HepG2 (cell line): ENCODE measurements at regions not wholly inside any gene's neighbourhood (a gene's known extent, or its start where the extent isn't known, plus 50 kb on each side); places are given as distances from the start of the nearest gene placed in this dataset.

Experiments used
- ATAC-seq: fragments of 200-7000 bp; cut with Tn5 transposase; 3 replicates; pipeline ENCODE4 v1.9.1; 2020; ENCODE audit warnings: mild to moderate bottlenecking, moderate library complexity
- BruUV-seq: library from RNA; stranded (reverse); fragments of 400-500 nt; replicated peaks from 2 replicates; lab custom pipeline; 2021; lab: Mats Ljungman, UMichigan
- CTCF ChIA-PET: fragments of 300-600 bp; formaldehyde crosslinking; extraction: SDS; loops from one replicate; lab custom pipeline; 2021; ENCODE audit warnings: low total read pairs, inconsistent platforms, low intra/inter-chr PET ratio; lab: Yijun Ruan, JAX
- POLR2A ChIA-PET: fragments of 350-600 bp; sonication (Branson Sonifier 250); formaldehyde crosslinking; loops from one replicate; lab custom pipeline; 2020; ENCODE audit warnings: antibody characterized with exemption, inconsistent platforms; lab: Yijun Ruan, JAX
- DNase-seq: peaks from one replicate; pipeline ENCODE4 v3.0.0-alpha.2; 2015; ENCODE audit warnings: low spot score
- FAIRE-seq: peaks from 3 replicates; lab custom pipeline; 2011; peaks lifted over from hg19 to GRCh38; lab: Jason Lieb, UNC
- H2AFZ ChIP-seq: one replicate; pipeline ENCODE4 v1.6.1; 2011; ENCODE audit warnings: low read length, inconsistent platforms
- H3K27ac ChIP-seq: fragments of 300-600 bp; 3 replicates; pipeline ENCODE4 v1.8.0; 2011; ENCODE audit warnings: mixed run types, mild to moderate bottlenecking, mixed read lengths, low read length, inconsistent platforms; ENCODE audit not compliant: insufficient read depth; ENCODE audit errors: extremely low read length
- H3K27me3 ChIP-seq, 2 experiments: fragments of 200-600 bp in 1 of 2; 2 replicates in 1 of 2; 3 replicates in 1 of 2; pipeline versions ENCODE4 v1.6.0 to v1.8.0; 2011; ENCODE audit warnings: low read length in 2 of 2, mild to moderate bottlenecking in 2 of 2, moderate library complexity in 2 of 2, inconsistent platforms in 1 of 2; ENCODE audit not compliant: insufficient read depth in 2 of 2, control insufficient read depth in 1 of 2
- H3K36me3 ChIP-seq, 2 experiments: fragments of 200-600 bp in 1 of 2; replicated peaks in 1 of 2; 2 replicates in 1 of 2; 3 replicates in 1 of 2; pipeline versions ENCODE4 v1.5.1 to v1.8.0; 2011; ENCODE audit warnings: low read length in 2 of 2, inconsistent platforms in 1 of 2; ENCODE audit not compliant: insufficient read depth in 2 of 2, control insufficient read depth in 1 of 2
- H3K4me1 ChIP-seq: 2 replicates; pipeline ENCODE4 v1.5.1; 2012; ENCODE audit warnings: low read length, inconsistent platforms; ENCODE audit not compliant: insufficient read depth
- H3K4me2 ChIP-seq: 2 replicates; pipeline ENCODE4 v1.6.0; 2011; ENCODE audit warnings: low read depth, low read length, inconsistent platforms
- H3K4me3 ChIP-seq, 3 experiments: fragments of 200-600 bp in 1 of 3; sonication (generic), shearing (Covaris generic) in 1 of 3; replicated peaks in 1 of 3; 2 replicates each; pipeline ENCODE4 v1.5.1; 2011 to 2016; ENCODE audit warnings: low read length in 3 of 3, inconsistent platforms in 2 of 3, low read depth in 2 of 3, mild to moderate bottlenecking in 2 of 3, control low read depth in 1 of 3, mixed read lengths in 1 of 3; ENCODE audit not compliant: insufficient read depth in 1 of 3
- H3K79me2 ChIP-seq: one replicate; pipeline ENCODE4 v1.6.1; 2011; ENCODE audit warnings: low read length, inconsistent platforms; ENCODE audit not compliant: insufficient read depth
- H3K9ac ChIP-seq: 2 replicates; pipeline ENCODE4 v1.6.0; 2011; ENCODE audit warnings: mild to moderate bottlenecking, low read depth, low read length, inconsistent platforms; ENCODE audit not compliant: insufficient read depth
- H3K9me3 ChIP-seq: 2 replicates; pipeline ENCODE4 v1.5.1; 2012; ENCODE audit warnings: mild to moderate bottlenecking, low read length
- H4K20me1 ChIP-seq: 2 replicates; pipeline ENCODE4 v1.6.0; 2011; ENCODE audit warnings: inconsistent platforms, mild to moderate bottlenecking, low read length, moderate library complexity; ENCODE audit not compliant: insufficient read depth
- AGO1 ChIP-seq: fragments of 200-400 bp; formaldehyde crosslinking; IDR thresholded peaks from 2 replicates; pipeline ENCODE4 v1.6.1; 2017; ENCODE audit warnings: mild to moderate bottlenecking, low read depth, low read length, moderate library complexity; ENCODE audit not compliant: poor library complexity, severe bottlenecking
- CEBPG ChIP-seq: IDR thresholded peaks from 2 replicates; pipeline ENCODE4 v1.6.1; 2016
- CSRNP2 ChIP-seq: sonication (generic); formaldehyde crosslinking; conservative IDR thresholded peaks from 2 replicates; pipeline ENCODE4 v1.8.0; 2022; ENCODE audit warnings: low read depth, missing genetic modification reagents
- CTCF ChIP-seq: sonication (generic); formaldehyde crosslinking; IDR thresholded peaks from 2 replicates; pipeline ENCODE4 v1.5.0; 2020; ENCODE audit warnings: mild to moderate bottlenecking, missing genetic modification reagents, moderate library complexity
- KDM5A ChIP-seq: fragments of 200-600 bp; sonication (generic); IDR thresholded peaks from 2 replicates; pipeline ENCODE4 v1.7.0; 2018; ENCODE audit warnings: antibody characterized with exemption, mild to moderate bottlenecking, low read length, borderline replicate concordance
- KDM5B ChIP-seq: sonication (generic); formaldehyde crosslinking; IDR thresholded peaks from 2 replicates; pipeline ENCODE4 v1.4.0; 2020; ENCODE audit warnings: missing genetic modification reagents, mild to moderate bottlenecking, borderline replicate concordance
- PHF20 ChIP-seq: sonication (generic); formaldehyde crosslinking; IDR thresholded peaks from 2 replicates; pipeline ENCODE4 v1.5.0; 2020; ENCODE audit warnings: mild to moderate bottlenecking, missing genetic modification reagents
- RBM39 ChIP-seq: fragments of 200-400 bp; formaldehyde crosslinking; IDR thresholded peaks from one replicate; pipeline ENCODE4 v1.6.1; 2018; ENCODE audit warnings: antibody characterized with exemption, mild to moderate bottlenecking, low read depth, low read length; ENCODE audit not compliant: poor library complexity, severe bottlenecking
- RFX1 ChIP-seq: fragments of 450-650 bp; IDR thresholded peaks from 2 replicates; pipeline ENCODE4 v1.6.1; 2017
- RFX3 ChIP-seq: IDR thresholded peaks from 2 replicates; pipeline ENCODE4 v1.6.1; 2016; ENCODE audit warnings: missing biosample characterization, missing genetic modification reagents
- SIN3A ChIP-seq: IDR thresholded peaks from 2 replicates; pipeline ENCODE4 v1.6.1; 2011; ENCODE audit warnings: low read depth, mild to moderate bottlenecking, control low read depth, low read length, borderline replicate concordance
- SMARCC2 ChIP-seq: fragments of 450-650 bp; IDR thresholded peaks from 2 replicates; pipeline ENCODE4 v1.6.1; 2017; ENCODE audit warnings: antibody characterized with exemption, mild to moderate bottlenecking
- SPEN ChIP-seq: sonication (generic); formaldehyde crosslinking; IDR thresholded peaks from 2 replicates; pipeline ENCODE4 v1.5.1; 2020; ENCODE audit warnings: low read depth, mild to moderate bottlenecking, missing genetic modification reagents
- ZNF337 ChIP-seq: sonication (generic); formaldehyde crosslinking; IDR thresholded peaks from 2 replicates; pipeline ENCODE4 v1.5.1; 2020; ENCODE audit warnings: missing genetic modification reagents, low read depth, mild to moderate bottlenecking, borderline replicate concordance
- ZNF615 ChIP-seq: sonication (generic); formaldehyde crosslinking; IDR thresholded peaks from 2 replicates; pipeline ENCODE4 v1.5.0; 2020; ENCODE audit warnings: mild to moderate bottlenecking, missing genetic modification reagents, borderline replicate concordance
- WGBS: methylation state at CpG from one replicate; pipeline ENCODE4 v1.1.6; 2017; ENCODE audit warnings: low lambda C conversion rate; 5-methylcytosine and 5-hydroxymethylcytosine counted together
- in situ Hi-C: cut with HindIII; loops from 2 replicates; pipeline ENCODE4 v1.10.0; 2017; ENCODE audit warnings: low pct_unique_long_range_greater_than_20kb; ENCODE audit not compliant: extremely low pct_ligation_motif_present
- intact Hi-C: fragments of 100-400 bp; cut with micrococcal nuclease; formaldehyde crosslinking; loops from one replicate; pipeline ENCODE4 v1.10.0; 2022; ENCODE audit not compliant: unreplicated experiment

GRCh38 chr2:9781252-9781651 lies 62.0 kb upstream of the TAF1B start (continued):
- TF ChIP-seq ZNF337 (no peak), SPEN (CRISPR knock-in tag) (no peak), AGO1 (no peak), RBM39 (no peak), SIN3A (no peak), CEBPG (peak; percentile 29; the same call in 1 of the 2 replicates), KDM5B (CRISPR knock-in tag) (no peak), SMARCC2 (no peak), KDM5A (no peak), ZNF615 (CRISPR knock-in tag) (no peak)

GRCh38 chr2:9782197-9782719 lies 61.0 kb upstream of the TAF1B start:
- no peaks in the 10 kb centered on the region for H3K36me3 ChIP-seq
- in situ Hi-C loops (no loop called here), intact Hi-C loops (no loop called here)
- H2AFZ ChIP-seq: no peak overlapping the region
- POLR2A ChIA-PET: no interaction called here
- 45% methylated on average over 8 of the region's 8 CpGs for WGBS
- no peak overlapping the region for H3K4me3 ChIP-seq
- no peak overlapping the region for H3K27ac ChIP-seq
- DNase-seq: no peak
- peaks cover 28% of the 10 kb centered on the region for H3K4me1 ChIP-seq
- CTCF ChIA-PET: no interaction called here
- no TSS peak for BruUV-seq
- H3K9ac ChIP-seq: no peak overlapping the region
- TF ChIP-seq CSRNP2 (CRISPR knock-in tag) (no peak), CTCF (CRISPR knock-in tag) (peak; percentile 20; the same call in 1 of the 2 replicates), RFX1 (peak; percentile 43; the same call in 1 of the 2 replicates), PHF20 (CRISPR knock-in tag) (no peak), RFX3 (peak; percentile 58; the same call in 1 of the 2 replicates)
- no peaks in the 10 kb centered on the region for H4K20me1 ChIP-seq
- no peaks in the 10 kb centered on the region for H3K79me2 ChIP-seq
- no peaks in the 10 kb centered on the region for H3K9me3 ChIP-seq
- H3K27me3 ChIP-seq: peaks cover 5 to 61% of the 10 kb centered on the region in 2 experiments; a peak in 4 of 5 replicates
- H3K4me2 ChIP-seq: no peak overlapping the region
- ATAC-seq: no peak
- no peak for FAIRE-seq
